ENCODE measurements at regions not wholly inside any gene's neighbourhood (a gene's known extent, or its start where the extent isn't known, plus 50 kb on each side); places are given as distances from the start of the nearest gene placed in this dataset.

DNA sequence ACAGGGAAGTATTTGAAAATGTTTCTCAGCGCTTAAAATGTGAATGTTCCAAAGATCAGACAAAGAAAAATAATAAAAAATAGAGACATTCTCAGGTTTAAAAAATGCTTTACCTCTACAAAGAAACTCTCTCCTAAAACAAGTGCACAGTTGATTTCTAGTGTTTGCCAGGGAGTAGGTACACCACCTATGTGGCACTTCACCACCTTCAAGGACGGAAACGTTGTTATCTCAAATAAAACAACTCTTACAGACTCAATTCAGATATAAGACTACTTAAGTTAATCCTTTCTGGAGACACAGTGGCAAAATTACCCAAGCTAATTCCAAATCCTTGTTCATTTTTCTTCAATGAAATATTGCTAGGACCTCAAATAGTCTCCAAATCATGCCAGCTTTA is 286.4 kb upstream of the ISL1 start:
- DNase-seq (no peak), ATAC-seq (peak; percentile 74 to 85)
- H3K4me1 ChIP-seq, result no peaks in the 10 kb centered on the region
- H3K36me3 ChIP-seq, result no peaks in the 10 kb centered on the region
- H3K9me3 ChIP-seq, result no peaks in the 10 kb centered on the region
- H3K4me3 ChIP-seq, result no peak overlapping the region
- H3K27me3 ChIP-seq (ENCODE audit: low read depth), result peaks cover 17% of the 10 kb centered on the region
- H3K27ac ChIP-seq, result no peak overlapping the region
- TF ChIP-seq, protein P1, sequence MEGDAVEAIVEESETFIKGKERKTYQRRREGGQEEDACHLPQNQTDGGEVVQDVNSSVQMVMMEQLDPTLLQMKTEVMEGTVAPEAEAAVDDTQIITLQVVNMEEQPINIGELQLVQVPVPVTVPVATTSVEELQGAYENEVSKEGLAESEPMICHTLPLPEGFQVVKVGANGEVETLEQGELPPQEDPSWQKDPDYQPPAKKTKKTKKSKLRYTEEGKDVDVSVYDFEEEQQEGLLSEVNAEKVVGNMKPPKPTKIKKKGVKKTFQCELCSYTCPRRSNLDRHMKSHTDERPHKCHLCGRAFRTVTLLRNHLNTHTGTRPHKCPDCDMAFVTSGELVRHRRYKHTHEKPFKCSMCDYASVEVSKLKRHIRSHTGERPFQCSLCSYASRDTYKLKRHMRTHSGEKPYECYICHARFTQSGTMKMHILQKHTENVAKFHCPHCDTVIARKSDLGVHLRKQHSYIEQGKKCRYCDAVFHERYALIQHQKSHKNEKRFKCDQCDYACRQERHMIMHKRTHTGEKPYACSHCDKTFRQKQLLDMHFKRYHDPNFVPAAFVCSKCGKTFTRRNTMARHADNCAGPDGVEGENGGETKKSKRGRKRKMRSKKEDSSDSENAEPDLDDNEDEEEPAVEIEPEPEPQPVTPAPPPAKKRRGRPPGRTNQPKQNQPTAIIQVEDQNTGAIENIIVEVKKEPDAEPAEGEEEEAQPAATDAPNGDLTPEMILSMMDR (IDR thresholded peaks at IDR 0.05), result no peak
- intact Hi-C loops (cut with DNase I), result no loop called here

DNA sequence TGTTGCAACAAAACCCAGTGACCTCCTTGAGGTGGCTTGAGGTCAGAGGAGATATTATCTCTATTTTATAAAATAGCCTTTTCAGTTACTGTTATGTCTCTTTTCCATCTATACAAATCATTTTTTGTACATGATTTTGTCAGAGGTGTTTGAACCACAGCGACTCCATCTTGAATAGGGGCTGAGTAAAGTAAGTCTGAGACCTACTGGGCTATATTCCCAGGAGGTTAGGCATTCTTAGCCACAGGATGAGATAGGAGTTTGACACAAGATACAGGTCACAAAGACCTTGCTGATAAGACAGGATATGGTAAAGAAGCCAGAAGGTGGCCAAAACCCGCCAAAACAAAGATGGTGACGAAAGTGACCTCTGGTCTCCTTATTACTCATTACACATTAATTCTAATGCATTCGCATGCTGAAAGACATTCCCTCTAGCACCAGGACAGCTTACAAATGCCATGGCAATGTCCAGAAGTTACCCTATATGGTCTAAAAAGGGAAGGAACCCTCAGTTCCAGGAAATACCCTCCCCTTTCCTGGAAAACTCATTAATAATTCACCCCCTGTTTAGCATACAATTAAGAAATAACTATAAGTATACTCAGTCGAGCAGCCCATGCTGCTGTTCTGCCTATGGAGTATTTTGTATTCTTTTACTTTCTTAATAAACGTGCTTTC is 283.9 kb upstream of the ISL1 start:
- Histone ChIP-seq H3K27ac (no peak overlapping the region), H3K9me3 (no peaks in the 10 kb centered on the region), H3K36me3 (no peaks in the 10 kb centered on the region), H3K4me3 (no peak overlapping the region), H3K4me1 (no peaks in the 10 kb centered on the region), H3K27me3 (ENCODE audit: low read depth) (peaks cover 17% of the 10 kb centered on the region)
- intact Hi-C loops (cut with DNase I), result no loop called here
- TF ChIP-seq, protein P1 (IDR thresholded peaks at IDR 0.05), result no peak
- no peak for DNase-seq
- no peak for ATAC-seq

DNA sequence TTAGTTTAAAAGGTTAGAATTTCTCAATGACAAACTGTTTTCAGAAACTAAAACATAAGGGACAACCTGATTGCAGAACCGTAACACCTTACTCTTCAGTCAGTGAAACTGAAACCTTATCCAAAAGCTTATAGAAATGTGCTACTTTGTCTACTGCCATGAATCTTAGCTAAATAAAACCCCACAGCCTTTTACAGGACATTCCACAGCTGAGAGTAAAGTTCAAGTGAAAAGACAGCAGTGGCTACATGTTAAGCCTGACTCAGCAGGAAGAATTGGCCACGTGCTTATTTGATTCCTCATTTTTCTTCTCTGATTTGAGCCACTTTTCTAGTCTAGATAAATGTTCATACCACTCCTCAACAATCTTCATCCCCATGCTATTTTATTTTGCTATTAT is 278.7 kb upstream of the ISL1 start:
- no peak for DNase-seq
- no peak overlapping the region for H3K27ac ChIP-seq
- intact Hi-C loops (cut with DNase I), result no loop called here

DNA sequence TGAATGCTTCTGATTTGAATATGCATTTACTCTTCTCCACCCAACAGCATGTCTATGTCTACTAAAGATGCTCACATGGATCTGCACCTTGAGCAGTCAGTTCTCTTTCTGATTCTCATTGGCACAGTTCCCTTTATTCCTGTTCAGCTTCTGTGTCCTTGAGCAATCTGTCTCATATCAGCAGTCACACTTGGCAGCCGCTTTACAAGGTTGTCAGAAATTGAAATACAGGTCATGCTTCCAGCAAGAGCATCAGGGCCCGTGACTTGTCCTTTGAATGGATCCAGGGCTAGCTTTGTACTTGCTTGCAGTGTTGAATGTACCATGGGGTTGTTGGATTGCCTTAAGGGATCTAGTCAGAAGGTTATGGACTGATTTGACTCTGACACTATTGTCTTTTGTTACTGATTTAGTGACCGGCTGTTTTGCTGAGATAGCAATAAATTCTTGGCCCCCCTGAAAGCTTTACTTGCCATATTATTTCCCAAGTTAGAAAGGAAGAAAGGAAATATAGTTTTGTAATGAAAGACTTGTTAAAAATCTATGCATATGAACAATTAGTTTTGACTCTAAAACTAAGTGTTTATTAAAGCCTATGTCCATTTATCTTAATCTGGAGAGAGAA is 273.4 kb upstream of the ISL1 start:
- no peaks in the 10 kb centered on the region for H3K27me3 ChIP-seq (ENCODE audit: low read depth)
- DNase-seq, result no peak
- TF ChIP-seq, protein P1 (IDR thresholded peaks at IDR 0.05), result no peak
- H3K4me1 ChIP-seq, result no peaks in the 10 kb centered on the region
- no peak overlapping the region for H3K4me3 ChIP-seq
- no peaks in the 10 kb centered on the region for H3K36me3 ChIP-seq
- ATAC-seq, result no peak
- intact Hi-C loops (cut with DNase I), result no loop called here
- no peaks in the 10 kb centered on the region for H3K9me3 ChIP-seq
- H3K27ac ChIP-seq, result no peak overlapping the region

More for the DNA sequence above, 278.7 kb upstream of the ISL1 start:
- H3K9me3 ChIP-seq, result no peaks in the 10 kb centered on the region
- TF ChIP-seq, protein P1 (IDR thresholded peaks at IDR 0.05), result no peak
- no peak for ATAC-seq
- H3K4me1 ChIP-seq, result no peaks in the 10 kb centered on the region
- H3K4me3 ChIP-seq, result no peak overlapping the region
- H3K27me3 ChIP-seq (ENCODE audit: low read depth), result peaks cover under 1% of the 10 kb centered on the region
- no peaks in the 10 kb centered on the region for H3K36me3 ChIP-seq

DNA sequence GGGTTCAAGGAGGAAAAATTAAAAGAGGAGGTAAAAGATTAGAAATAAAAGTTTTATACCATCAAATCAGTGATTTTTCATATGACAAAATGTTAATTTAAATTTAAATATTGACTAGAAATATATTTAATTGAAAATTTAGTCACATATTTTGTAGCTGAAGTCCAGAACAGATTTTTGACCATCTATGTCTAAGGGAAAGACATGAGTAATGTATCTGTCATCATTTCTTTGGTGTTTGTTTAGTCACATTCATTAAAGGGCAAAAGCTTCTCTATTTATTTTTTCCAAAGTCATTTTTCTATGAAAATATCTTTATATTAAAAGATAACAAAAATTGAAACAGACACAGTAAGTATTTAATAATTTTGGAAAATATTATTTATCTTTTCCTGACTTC is 252.0 kb upstream of the ISL1 start:
- no peaks in the 10 kb centered on the region for H3K4me1 ChIP-seq
- H3K27me3 ChIP-seq (ENCODE audit: low read depth), result no peaks in the 10 kb centered on the region
- no peak for ATAC-seq
- no peak overlapping the region for H3K4me3 ChIP-seq
- intact Hi-C loops (cut with DNase I), result no loop called here
- no peaks in the 10 kb centered on the region for H3K36me3 ChIP-seq
- DNase-seq, result no peak
- TF ChIP-seq, protein P1 (IDR thresholded peaks at IDR 0.05), result no peak
- H3K27ac ChIP-seq, result no peak overlapping the region
- H3K9me3 ChIP-seq, result no peaks in the 10 kb centered on the region
